Body of pancreas (tissue), 4 donors: ENCODE measurements at regions not wholly inside any gene's neighbourhood (a gene's known extent, or its start where the extent isn't known, plus 50 kb on each side); places are given as distances from the start of the nearest gene placed in this dataset.

Experiments
- ATAC-seq: fragments of 150-250 bp; one replicate; pipeline ENCODE4 v1.9.1; 2016
- DNase-seq, 4 donors: peaks; one replicate each; pipeline ENCODE4 v3.0.0-alpha.2; 2019
- H3K27ac ChIP-seq, 4 donors: fragments of 200-600 bp; sonication (generic); 1 replicate in 3 of 4; 2 replicates in 1 of 4; pipeline versions ENCODE4 v1.5.1 to v1.6.1; 2016 to 2019; ENCODE audit warnings: mild to moderate bottlenecking in 1 of 4, mixed read lengths in 1 of 4, moderate library complexity in 1 of 4
- H3K27me3 ChIP-seq, 2 donors: fragments of 200-600 bp; sonication (generic); one replicate each; pipeline ENCODE4 v1.6.0; 2016; ENCODE audit warnings: mild to moderate bottlenecking in 1 of 2
- H3K36me3 ChIP-seq, 2 donors: fragments of 200-600 bp; sonication (generic); replicated peaks in 1 of 2; 2 replicates each; pipeline ENCODE4 v1.5.1; 2016; ENCODE audit warnings: low read depth in 2 of 2; ENCODE audit not compliant: insufficient read depth in 1 of 2
- H3K4me1 ChIP-seq: fragments of 200-600 bp; sonication (generic); one replicate; pipeline ENCODE4 v1.6.0; 2016
- H3K4me3 ChIP-seq, 2 donors: fragments of 200-600 bp; sonication (generic); 1 replicate in 1 of 2; 2 replicates in 1 of 2; pipeline ENCODE4 v1.5.1; 2016 to 2019
- H3K9me3 ChIP-seq, 3 donors: fragments of 200-600 bp; sonication (generic); 1 replicate in 2 of 3; 2 replicates in 1 of 3; pipeline ENCODE4 v1.5.1; 2016
- POLR2A ChIP-seq, 3 donors: fragments of 450-650 bp; IDR thresholded peaks; one replicate each; pipeline ENCODE4 v1.6.1; 2016; ENCODE audit warnings: antibody characterized with exemption in 3 of 3, mild to moderate bottlenecking in 2 of 3
- WGBS, 2 donors: methylation state at CpG; one replicate each; pipeline ENCODE4 v1.1.5; 2017; 5-methylcytosine and 5-hydroxymethylcytosine counted together
- intact Hi-C: fragments of 100-400 bp; cut with DNase I; formaldehyde crosslinking; loops from one replicate; pipeline ENCODE4 v1.15.1; 2023
- TF ChIP-seq, protein P1 (sequence below), 7 experiments: fragments of 450-650 bp in 4 of 7; fragments of 200-600 bp in 3 of 7; sonication (generic) in 3 of 7; IDR thresholded peaks; one replicate each; pipeline ENCODE4 v1.5.1; 2016 to 2019; ENCODE audit warnings: antibody characterized with exemption in 7 of 7

DNA sequence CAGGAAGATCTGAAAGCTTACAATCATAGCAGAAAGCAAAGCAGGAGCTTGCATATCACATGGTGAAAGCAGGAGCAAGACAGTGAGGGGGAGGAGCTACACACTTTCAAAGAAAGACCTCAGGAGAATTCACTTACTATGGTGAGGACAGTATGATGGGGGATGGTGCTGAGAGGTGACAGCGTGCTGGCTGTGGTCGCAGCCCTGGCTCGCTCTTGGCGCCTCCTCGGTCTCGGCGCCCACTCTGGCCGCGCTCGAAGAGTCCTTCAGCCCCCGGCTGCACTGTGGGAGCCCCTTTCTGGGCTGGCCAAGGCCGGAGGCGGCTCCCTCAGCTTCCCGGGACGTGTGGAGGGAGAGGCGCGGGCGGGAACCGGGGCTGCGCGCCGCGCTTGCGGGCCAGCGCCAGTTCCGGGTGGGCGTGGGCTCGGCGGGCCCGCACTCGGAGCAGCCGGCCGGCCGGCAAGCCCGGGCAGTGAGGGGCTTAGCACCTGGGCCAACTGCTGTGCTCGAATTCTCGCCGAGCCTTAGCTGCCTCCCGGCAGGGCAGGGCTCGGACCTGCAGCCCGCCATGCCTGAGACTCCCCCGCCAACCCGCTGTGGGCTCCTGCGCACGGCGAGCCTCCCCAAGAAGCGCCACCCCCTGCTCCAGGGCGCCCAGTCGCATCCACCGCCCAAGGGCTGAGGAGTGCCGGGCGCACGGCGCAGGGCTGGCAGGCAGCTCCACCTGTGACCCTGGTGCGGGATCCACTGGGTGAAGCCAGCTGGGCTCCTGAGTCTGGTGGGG lies 131.9 kb upstream of the SPATS2L start:
- TF ChIP-seq, protein P1, sequence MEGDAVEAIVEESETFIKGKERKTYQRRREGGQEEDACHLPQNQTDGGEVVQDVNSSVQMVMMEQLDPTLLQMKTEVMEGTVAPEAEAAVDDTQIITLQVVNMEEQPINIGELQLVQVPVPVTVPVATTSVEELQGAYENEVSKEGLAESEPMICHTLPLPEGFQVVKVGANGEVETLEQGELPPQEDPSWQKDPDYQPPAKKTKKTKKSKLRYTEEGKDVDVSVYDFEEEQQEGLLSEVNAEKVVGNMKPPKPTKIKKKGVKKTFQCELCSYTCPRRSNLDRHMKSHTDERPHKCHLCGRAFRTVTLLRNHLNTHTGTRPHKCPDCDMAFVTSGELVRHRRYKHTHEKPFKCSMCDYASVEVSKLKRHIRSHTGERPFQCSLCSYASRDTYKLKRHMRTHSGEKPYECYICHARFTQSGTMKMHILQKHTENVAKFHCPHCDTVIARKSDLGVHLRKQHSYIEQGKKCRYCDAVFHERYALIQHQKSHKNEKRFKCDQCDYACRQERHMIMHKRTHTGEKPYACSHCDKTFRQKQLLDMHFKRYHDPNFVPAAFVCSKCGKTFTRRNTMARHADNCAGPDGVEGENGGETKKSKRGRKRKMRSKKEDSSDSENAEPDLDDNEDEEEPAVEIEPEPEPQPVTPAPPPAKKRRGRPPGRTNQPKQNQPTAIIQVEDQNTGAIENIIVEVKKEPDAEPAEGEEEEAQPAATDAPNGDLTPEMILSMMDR (IDR thresholded peaks at IDR 0.05): no peak
- TF ChIP-seq POLR2A (IDR thresholded peaks at IDR 0.05): no peak
- Histone ChIP-seq H3K9me3 (no peaks in the 10 kb centered on the region), H3K27me3 (no peaks in the 10 kb centered on the region), H3K27ac (no peak overlapping the region), H3K4me1 (no peaks in the 10 kb centered on the region), H3K36me3 (no peaks in the 10 kb centered on the region), H3K4me3 (no peak overlapping the region)
- 97% methylated on average over 20 to 41 of the region's 55 CpGs for WGBS, 2 donors
- ATAC-seq (no peak), DNase-seq (no peak)
- intact Hi-C loops: no loop called here

DNA sequence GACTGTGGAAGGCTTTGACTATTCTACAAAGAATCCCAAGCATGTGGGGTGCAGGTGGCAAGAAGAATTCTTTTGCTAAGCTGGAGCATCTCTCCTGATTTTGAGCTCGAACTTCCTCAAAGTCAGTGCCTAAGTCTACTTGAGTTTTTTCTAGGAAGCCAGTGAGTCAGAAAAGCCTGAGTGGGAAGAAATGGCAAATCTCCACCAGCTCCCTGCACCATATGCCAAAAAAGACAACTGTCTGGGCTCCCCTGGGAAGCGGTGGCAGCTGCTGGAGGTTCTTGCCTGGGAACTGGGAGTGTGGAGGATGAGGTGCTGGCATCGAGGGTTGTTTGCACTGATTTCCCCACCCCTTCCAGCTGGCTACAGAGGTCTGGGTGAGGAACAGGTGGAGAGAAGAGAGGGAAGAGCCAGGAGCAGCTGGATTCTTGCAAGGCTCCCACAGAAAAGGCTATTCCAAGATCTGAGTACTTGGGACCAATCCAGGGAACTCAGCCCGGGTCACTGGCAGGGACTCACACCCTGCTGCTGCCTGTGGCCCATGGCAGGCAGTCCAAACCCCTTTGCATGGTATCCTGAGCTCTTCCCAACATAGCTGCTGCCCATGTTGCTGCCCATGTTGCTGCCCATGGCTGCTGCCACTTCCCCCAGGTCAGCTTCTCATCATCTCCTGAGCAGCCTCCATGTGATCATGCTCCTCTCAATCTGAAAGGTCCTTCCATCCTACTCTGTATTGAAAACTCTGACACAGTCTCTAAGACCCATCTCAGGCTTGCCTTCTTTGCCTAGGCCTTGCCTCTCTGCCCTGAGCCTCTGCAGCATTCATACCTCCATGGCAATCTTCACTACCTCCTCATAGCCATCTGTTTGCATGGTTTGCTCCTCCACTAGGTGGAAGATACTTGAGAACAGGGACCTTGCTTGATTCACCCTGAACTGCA lies 128.3 kb upstream of the SPATS2L start:
- H3K9me3 ChIP-seq: no peaks in the 10 kb centered on the region
- no peak overlapping the region for H3K4me3 ChIP-seq
- intact Hi-C loops: no loop called here
- TF ChIP-seq, protein P1 (IDR thresholded peaks at IDR 0.05): no peak
- TF ChIP-seq POLR2A (IDR thresholded peaks at IDR 0.05): no peak
- H3K27me3 ChIP-seq: no peaks in the 10 kb centered on the region
- no peak for ATAC-seq
- no peaks in the 10 kb centered on the region for H3K4me1 ChIP-seq
- H3K27ac ChIP-seq: no peak overlapping the region
- 16 to 44% methylated on average over 4 of the region's 4 CpGs for WGBS, 2 donors
- peak in 3 of 4 donors; percentile 26 to 50 (median 43) for DNase-seq
- no peaks in the 10 kb centered on the region for H3K36me3 ChIP-seq

DNA sequence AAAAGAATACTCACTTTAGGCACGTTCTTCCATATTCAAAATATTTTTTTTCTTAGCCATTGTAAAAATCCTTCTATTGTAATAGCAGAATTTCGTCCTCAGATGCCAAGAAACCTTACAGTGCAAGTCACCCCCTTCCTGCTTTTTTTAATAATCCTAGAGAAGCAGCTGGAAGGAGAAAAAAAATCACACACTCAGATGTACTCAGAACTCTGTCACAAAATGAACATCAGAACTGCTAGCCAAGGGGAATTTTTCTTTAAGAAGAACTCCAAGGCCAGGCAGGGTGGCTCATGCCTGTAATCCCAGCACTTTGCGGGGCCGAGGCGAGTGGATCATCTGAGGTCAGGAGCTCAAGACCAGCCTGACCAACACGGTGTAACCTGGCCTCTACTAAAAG lies 127.3 kb upstream of the SPATS2L start:
- DNase-seq: no peak
- Histone ChIP-seq H3K4me3 (no peak overlapping the region), H3K9me3 (no peaks in the 10 kb centered on the region), H3K4me1 (no peaks in the 10 kb centered on the region), H3K36me3 (no peaks in the 10 kb centered on the region), H3K27me3 (no peaks in the 10 kb centered on the region), H3K27ac (no peak overlapping the region)
- no peak for TF ChIP-seq POLR2A (IDR thresholded peaks at IDR 0.05)
- TF ChIP-seq, protein P1 (IDR thresholded peaks at IDR 0.05): no peak
- intact Hi-C loops: no loop called here
- 75% methylated on average over 6 of the region's 6 CpGs for WGBS, 2 donors
- no peak for ATAC-seq

DNA sequence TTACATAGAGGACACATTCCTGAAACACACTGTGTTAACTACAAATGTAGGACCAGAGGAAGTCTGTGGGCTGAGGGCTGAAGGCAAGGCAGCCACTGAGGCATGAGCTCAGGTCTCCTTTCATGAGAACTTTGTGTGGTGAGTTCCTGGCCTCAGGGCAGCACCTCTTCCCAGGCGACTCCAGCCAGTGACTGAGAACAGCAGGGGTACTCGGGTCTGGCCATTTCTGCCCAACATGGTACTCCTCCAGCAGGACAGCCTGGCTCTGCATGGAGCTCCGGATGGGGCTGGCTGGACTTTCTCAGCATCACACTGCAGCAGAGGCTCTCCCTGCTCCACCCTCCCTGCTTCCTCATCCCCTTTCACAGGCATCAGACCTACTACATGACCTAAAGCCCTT lies 125.5 kb upstream of the SPATS2L start:
- intact Hi-C loops: no loop called here
- H3K27me3 ChIP-seq: no peaks in the 10 kb centered on the region
- DNase-seq: no peak
- no peak overlapping the region for H3K27ac ChIP-seq
- no peak overlapping the region for H3K4me3 ChIP-seq
- ATAC-seq: no peak
- no peaks in the 10 kb centered on the region for H3K9me3 ChIP-seq
- H3K36me3 ChIP-seq: no peaks in the 10 kb centered on the region
- peaks cover 15% of the 10 kb centered on the region for H3K4me1 ChIP-seq
- WGBS, 2 donors: 87 to 89% methylated on average over 3 of the region's 3 CpGs
- TF ChIP-seq, protein P1 (IDR thresholded peaks at IDR 0.05): no peak
- TF ChIP-seq POLR2A (IDR thresholded peaks at IDR 0.05): no peak
